HG02642 (cell line): ENCODE measurements at regions not wholly inside any gene's neighbourhood (a gene's known extent, or its start where the extent isn't known, plus 50 kb on each side); places are given as distances from the start of the nearest gene placed in this dataset.
A peak's percentile ranks its signal among the peaks of the same experiment; 100 is the strongest.
"Not testable (repeated sequence)": the region's sequence is repeated elsewhere in the genome, so short reads cannot be mapped to it uniquely, and the experiment has no call there.

Experiments
- ATAC-seq: cut with Tn5 transposase; IDR thresholded peaks from one replicate; pipeline ENCODE4 v1.9.1; 2021; ENCODE audit warnings: mild to moderate bottlenecking; ENCODE audit not compliant: unreplicated experiment, poor library complexity

DNA sequence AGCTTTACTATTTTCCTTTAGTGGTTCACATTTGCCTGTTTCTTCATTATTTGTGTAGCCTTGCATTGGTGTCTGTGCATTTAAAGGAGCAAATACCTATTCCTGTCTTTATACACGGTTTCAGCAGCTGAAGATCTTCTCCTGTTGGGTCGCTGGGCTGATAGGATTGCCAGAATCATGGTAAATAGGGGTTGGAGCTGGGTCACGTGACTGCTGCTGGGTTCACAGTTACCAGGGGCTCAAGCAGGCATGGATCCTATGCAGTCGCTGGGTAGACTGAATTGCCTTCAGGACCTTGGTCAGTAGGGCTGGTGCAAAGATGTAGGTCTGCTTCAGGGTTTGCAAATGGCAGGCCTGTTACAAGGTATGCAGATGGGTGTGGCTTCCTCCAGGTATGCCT is 398.4 kb downstream of the RPS29 start:
- ATAC-seq, result no peak

DNA sequence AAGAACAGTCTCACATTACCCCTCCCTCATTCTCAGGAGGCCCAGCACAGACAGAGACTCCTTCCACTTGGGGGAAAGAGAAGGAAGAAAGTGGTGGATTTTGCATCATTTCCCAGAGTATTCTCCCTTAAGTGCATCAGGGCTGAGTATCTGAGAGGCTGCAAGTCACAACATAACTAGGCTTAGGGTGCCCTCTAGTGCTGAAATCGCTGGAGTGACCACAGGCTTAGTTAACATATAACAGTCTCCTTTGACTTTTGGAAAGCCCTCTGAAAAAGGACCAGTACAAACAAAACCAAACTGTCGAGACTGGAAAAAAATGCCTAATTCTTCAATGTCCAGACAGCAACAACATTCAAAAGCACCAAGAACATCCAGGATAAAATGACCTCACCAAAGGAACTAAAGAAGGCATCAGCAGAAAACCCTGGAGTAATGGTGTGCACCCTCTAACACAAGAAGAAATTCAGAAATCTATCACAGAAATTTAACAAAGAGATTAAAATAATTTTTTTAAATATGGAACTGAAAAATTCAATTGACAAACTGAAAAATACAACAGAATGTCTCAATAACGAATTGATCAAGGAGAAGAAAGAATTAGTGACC is 412.3 kb downstream of the RPS29 start:
- ATAC-seq, result peak; percentile 100

DNA sequence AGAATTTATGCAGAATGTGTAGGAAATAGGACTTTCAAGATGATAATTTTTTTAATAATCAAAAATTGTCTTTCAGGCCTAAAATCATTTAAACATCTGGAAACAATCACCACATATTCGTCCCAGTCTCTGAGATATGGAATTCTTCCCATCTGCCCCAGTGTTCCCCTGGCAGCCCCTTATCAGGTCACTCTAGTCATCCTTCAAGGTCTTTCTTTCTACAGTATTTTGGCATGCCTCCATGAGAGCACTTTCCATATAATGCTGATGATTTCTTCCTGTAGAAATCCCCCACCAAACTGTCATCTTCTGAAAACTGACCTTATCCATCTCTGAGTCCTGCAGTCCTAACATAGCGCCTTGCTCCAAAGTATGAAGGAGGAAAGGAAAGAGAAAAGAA is 422.1 kb downstream of the RPS29 start:
- ATAC-seq, result no peak

DNA sequence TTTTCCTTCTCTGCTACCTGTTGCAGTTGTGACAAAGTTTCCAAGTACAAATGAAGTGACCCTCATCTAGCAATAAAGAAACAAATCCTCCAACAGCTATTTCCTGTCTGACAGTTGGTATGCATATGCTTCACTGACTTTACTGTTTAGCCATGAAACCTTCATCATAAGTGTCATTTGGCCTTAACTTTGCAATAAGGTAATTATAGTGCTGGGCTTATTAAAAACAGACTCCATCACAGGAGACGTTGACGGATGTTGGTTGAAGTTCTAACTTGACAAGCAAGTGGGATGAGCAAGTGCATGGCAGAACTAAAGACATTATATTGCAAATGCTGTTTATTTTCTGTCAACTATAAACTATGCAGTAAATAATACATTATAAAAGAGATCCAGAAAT is 425.2 kb downstream of the RPS29 start:
- no peak for ATAC-seq

DNA sequence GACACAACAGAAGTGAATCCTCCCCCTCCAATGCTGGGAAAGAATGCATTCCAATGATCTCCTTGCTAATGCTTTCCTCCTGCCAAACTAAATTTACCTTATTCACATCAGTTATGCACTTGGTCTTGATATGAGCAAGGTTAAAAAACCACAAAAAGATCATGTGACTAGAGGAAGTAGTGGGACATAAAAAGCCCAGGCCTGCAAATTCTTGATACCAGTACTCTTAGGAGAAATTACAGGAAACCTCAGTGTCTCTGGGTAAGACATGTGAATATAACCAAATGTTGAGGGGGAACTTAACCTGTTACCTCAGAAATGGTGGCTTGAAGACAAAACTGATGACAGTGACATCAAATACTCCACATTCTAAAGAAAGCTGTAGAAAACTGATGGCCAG is 427.1 kb downstream of the RPS29 start:
- ATAC-seq, result no peak

DNA sequence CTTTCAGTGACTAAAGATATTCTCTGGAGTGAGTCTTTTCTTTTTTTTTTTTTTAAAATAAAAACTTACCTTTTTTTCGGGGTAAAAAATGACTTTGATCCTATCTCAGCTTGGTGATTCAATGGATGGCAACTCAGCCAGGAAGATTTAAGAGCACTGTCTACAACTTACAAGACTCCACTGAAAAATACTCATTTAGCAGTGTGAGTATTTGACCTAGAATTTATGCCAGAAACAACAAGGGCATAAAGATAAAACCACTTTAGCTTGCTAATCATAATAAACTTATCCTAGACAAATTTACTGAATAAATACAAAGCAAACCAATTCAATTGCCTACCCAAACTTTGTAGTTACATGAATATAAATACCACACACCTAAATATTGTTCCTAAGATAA is 446.6 kb downstream of the RPS29 start:
- ATAC-seq, result no peak

DNA sequence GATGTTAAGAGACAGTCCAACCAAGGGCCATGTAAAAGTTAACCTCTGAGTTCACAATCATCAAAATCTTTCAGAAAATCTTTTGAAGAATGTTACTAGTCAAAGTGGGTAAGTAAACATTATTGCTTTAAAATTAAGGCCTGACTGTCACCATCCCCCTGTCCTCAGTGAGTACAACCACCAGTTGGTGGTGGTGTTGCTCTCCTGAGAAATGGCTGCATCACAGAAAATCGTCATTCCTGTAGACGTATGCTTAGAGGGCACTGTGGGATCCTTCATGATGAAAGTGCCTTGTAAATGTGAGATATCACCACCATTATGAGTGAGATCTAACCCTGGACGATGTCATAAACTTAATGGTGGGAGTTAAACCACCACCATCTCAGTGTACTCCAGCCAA is 451.2 kb downstream of the RPS29 start:
- no peak for ATAC-seq

DNA sequence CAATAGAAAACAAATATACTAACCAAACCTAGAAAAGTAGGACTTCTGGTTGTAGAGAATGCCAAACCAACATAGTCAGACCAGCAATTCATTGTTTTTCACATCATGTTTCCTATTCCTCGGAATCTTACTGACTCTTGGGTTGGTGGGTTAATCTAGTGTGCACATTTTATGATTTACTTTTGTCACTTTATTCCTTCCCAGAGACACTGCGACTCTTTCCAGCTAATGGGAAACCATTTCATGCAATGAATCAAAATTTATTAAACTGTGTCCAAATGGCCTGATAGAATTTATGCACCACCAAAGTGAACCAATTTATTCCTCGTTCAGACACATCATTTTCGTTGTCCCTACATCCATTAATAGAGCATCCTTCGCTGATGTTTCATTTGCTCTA is 464.9 kb downstream of the RPS29 start:
- no peak for ATAC-seq

DNA sequence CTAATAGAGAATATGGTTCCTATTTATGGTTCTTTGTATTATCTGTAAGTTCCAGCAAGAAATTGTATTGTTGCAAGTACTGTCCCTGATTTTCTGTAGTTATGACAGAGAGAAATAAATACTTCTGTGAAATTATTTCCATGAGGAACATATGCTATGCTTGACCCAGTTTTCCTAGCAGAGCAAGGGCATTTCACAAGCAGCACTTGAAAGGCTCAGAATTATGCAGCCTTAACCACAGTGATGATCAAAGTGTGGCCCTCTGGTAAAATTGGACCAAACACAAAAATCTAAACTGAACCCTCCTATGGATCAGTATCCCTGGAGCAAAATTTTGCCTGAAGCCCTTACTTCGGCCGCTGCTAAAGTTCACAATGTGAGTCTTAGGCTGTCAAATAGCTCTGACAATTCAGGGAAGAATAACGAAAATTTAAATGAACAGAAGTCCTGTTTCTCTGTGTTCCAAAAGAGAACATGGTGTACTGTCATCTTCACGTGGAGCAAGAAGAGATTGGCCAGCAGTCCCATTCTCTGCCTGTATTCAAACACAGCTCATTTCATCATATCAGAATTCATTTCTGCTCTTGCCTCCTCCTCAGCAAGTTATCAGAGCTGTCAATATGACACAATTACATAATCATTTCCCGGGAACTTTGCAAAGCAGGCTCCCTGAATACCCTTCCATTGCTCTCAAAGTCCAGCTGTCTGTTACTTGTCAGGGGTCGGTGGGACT is 471.9 kb downstream of the RPS29 start:
- no peak for ATAC-seq

DNA sequence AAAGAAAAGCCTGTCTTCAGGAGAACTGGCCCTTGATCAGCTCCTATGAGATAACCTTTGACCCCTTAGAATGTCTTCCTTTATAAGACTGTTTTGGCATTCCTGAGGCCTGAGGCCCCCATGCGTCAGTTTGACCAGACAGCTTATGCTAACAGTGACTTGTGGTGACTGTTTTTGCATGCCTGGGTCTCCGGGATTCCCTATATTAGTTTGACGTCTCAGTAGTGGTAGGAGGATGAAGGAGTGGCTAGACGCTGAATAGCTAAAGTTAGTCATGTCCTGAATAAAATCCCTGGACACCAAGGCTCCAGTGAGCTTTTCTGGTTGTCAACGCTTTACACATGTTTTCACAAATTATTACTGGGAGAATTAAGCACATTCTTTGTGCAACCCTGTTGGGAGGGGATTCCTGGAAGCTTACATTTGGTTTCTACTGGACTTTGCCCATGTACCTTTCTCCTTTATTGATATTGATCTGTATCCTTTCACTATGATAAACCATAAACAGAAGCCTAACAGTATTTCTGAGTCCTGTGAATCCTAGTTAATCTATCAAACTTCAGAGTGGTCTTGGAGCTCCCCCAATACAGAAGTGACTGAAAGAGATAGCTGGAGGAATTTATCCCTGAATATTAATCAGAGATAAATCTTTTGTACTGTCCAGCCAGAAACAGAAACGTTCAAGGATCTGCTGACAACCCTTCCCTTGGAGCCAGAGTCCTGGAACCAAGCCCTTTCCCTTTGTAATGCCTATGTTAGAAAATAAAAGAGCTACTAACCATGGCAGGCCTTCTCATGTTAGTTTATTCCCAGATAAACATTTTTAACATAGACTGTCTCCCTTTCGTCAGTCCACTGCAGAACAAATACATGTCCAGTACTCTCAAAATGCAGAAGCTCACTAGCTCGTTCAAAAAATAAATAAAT is 479.2 kb downstream of the RPS29 start:
- no peak for ATAC-seq

DNA sequence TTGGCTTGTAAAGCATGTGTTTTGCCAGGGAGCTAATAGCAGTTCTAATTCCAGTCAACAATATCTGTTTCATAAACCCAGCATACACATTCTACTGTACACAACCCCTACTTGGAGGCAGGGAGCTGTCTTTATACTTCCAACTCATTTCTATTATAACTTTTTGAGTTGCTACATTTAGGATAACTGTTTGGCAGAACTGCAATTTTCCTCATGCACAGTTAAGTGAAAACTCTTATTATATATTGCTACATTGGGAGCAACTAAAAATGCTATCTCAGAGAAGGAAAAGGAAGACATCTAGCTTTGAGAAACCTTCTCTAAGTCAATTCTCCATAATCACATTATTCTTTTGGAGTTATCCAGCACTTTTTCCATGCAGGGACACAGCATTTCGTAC is 480.2 kb downstream of the RPS29 start:
- ATAC-seq, result no peak

DNA sequence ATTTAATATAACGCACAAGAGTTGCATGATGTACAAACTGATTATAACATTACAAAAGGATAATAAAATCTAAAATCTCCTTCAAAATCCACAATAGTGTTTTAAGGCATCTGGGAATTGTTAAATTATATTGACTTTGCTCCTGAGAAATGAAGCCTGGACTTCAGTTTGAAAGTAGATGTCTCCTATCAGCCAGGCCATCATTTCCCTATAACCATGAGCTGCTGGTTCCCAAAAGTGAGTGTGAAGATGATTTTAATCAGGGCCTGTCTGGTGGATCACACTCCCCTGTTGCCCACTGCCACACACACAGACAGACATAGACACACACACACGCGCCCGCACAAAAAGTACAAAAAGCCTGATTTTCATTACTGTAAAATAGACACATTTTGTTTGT is 480.7 kb downstream of the RPS29 start:
- no peak for ATAC-seq

DNA sequence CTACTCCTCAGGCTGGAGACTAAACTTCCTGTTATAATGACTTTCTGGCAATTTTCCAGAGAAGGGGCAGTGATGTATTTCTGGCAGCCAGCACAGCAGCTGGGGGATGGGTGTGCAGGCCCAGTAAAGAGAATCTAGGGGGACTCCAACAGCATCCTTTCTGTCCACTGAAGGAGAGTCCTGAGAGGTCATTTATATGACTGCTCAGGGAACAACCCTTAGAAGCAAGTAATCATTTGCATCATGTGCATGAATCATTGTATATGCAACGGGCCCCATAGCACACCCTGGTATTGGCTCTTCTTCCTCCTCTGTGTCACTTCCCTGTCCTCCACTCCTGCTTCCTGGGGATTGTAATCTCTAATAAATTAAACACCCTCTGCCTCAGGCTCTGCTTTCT is 493.8 kb downstream of the RPS29 start:
- no peak for ATAC-seq

DNA sequence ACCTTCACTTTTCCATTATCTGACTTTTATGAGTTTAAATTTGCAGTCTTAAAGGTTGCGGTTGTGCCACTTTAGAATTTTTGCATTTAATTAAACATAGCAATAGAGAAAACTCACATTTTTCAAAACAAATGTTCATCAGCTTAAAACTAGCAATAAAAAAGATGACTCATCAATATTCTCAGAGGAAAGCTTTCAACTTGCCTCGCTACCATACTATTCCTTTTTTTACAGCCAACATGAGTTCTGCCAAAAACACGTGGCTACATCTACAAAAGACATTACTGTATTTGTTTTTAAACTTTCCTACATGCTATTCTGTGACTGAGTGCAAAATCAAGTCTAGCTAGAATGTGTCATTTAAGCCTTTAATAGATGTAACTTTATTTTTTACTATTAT is 497.1 kb downstream of the RPS29 start:
- no peak for ATAC-seq

DNA sequence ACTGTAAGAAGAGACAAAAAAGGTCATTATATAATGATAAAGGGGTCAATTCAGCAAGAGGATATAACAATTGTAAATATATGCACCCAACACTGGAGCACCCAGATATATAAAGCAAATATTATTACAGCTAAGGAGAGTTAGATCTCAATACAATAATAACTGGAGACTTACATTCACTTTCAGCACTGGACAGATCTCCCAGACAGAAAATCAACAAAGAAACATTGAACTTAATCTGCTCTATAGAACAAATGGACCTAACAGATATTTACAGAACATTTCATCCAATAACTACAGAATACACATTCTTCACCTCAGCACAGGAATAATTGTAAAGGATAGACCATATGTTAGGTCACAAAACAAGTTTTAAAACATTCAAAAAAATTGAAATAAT is 512.9 kb downstream of the RPS29 start:
- ATAC-seq, result not testable (repeated sequence)

DNA sequence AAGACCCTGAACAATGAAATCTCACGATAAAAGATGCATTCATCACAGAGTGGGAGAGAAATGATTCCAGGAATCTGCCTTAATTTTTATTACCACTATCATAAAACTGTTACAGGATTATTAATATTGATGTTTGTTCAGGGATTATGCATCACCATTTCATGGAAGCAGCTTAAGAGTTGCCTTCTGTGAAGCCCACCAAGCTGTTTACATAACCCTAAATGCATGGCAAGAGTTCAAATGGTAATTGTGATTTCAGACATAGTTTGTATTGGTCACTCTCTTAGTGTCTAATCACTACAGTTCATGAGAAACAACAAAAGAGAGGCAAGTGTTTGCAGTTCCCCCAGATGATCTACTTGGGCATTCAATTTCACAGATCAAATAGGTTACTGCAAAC is 527.7 kb downstream of the RPS29 start:
- no peak for ATAC-seq

DNA sequence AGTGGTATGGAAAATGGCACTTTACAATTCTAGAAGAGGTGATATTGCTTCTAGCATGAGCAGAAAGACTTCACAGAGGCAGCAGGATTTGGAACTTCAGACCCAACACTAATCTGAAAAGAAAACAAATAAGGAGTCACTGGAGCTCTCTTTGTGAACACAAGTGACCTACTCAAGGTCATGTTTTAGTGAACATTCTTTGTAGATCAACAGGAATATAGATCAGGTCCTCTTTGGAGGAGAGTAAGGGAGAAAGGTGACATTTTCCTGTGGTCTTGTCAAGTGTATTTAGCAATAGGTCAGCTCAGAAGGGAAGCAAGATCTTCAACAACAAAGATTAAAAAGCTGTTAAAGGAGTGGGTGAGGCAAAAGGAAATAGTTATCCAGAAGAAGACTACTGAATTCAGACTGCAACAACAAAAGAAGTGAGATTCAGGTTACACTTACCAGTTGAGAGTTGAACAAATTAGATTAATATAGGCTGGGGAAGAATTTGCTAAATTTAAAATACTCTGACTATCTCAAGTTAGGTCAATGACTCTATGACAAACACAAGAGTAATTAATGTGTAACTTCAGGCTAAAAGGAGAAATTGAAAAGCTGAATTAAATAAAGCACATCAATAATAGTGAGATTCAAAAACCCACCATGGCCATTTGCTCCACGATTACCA is 528.2 kb downstream of the RPS29 start:
- ATAC-seq, result no peak

DNA sequence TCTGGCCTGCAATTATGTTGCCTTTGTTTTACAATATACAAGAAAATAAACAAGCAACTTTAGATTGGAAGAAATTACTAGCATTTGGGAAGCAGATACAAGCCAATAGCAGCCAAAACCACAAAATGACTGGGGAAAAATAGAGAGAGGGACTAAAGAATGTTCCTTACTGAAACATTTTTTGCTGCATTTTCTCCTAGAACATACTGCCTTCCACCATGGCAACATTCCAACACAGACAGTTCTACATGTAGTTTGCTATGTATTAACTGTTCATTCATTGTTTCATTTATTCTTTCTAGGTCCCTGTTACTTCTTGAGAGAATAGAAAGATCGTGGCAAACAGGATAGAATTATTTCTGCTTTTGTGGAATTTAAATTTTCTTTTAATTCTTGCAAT is 530.2 kb downstream of the RPS29 start:
- ATAC-seq, result no peak

DNA sequence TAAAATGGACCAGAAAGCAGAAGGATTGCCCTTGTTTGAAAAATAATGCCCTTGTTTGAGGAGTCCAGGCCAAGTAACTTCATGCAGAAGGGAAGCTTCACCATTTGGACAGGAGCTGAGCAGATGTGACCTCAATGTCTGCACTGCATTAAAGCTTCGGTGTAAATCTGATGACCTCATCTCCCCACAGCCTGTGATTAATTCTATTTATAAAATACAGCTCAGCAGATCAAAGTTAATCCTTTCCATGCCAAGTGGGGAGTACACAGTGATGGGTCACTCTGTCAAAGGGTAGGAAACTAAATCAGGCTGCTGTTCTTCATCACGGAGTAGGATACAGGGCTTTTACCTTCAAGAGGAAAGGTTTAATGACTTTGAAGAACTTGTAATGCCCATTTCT is 533.7 kb downstream of the RPS29 start:
- ATAC-seq, result no peak

DNA sequence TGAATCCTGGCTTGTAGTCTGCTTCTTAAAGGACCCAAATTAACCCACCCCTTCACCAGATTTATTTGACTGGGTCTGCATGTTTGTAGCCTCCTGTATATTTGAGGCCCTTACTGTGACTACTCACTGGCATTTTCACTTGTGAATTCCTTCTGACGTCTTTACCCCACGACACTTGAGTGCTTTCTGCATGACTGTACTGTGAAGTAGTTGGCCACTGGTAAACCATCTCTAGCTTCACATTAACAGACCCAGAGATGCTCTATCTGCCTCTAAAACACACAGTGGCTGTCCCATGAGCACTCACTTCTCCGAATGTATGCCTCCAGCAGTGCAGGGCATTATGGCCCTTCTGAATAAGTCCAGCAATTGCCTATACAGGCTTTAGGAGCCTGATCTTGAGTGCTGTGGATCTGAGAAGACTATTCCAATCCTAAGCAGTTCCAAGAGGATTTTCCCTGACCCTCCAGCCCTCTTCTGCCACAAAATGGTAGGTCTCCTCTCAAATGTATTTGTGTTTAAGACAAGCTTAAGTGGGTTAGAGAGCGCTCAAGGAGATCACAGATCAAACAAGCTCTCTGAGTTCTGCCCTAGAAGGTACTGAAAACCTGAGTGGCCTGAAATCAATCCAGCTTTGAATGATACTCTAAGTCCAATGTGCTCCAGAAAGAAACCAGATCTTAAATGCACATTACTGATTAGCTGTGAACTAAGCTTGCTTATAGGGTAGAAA is 534.7 kb downstream of the RPS29 start:
- ATAC-seq, result no peak
